Stimulated activated CD8-positive, alpha-beta memory T cell treated with anti-CD3 and anti-CD28 coated beads, Interleukin-15, amount 100 ng/mL, for 48 hours (primary cell): ENCODE measurements at regions not wholly inside any gene's neighbourhood (a gene's known extent, or its start where the extent isn't known, plus 50 kb on each side); places are given as distances from the start of the nearest gene placed in this dataset.

Source experiments
- DNase-seq, 2 donors: peaks; one replicate each; pipeline ENCODE4 v3.0.0-alpha.2; 2020; ENCODE audit warnings: low read depth in 2 of 2

GRCh38 chr9:38313421-38313820 lies 79.1 kb upstream of the ALDH1B1 start:
- no peak for DNase-seq

GRCh38 chr9:38312406-38312805 lies 80.1 kb upstream of the ALDH1B1 start:
- no peak for DNase-seq

- no peak for DNase-seq
Observed at GRCh38 chr9:38311382-38312270, 80.9 kb upstream of the ALDH1B1 start.

- no peak for DNase-seq
Observed at GRCh38 chr9:38309324-38310195, 82.9 kb upstream of the ALDH1B1 start.

- no peak for DNase-seq
Observed at GRCh38 chr9:38308136-38308535, 84.4 kb upstream of the ALDH1B1 start.

- DNase-seq = no peak
Observed at GRCh38 chr9:38306899-38307298, 85.6 kb upstream of the ALDH1B1 start.

- DNase-seq = no peak
Observed at GRCh38 chr9:38305582-38305981, 86.9 kb upstream of the ALDH1B1 start.

- DNase-seq = no peak
Observed at GRCh38 chr9:38301376-38302106, 91.0 kb upstream of the ALDH1B1 start.

- DNase-seq = no peak
Observed at GRCh38 chr9:38299856-38300255, 92.6 kb upstream of the ALDH1B1 start.

GRCh38 chr9:38298904-38299303 lies 93.6 kb upstream of the ALDH1B1 start:
- no peak for DNase-seq

GRCh38 chr9:38298503-38298902 lies 94.0 kb upstream of the ALDH1B1 start:
- no peak for DNase-seq

- no peak for DNase-seq
Observed at GRCh38 chr9:38296807-38297206, 95.7 kb upstream of the ALDH1B1 start.

- no peak for DNase-seq
Observed at GRCh38 chr9:38295764-38296163, 96.7 kb upstream of the ALDH1B1 start.

GRCh38 chr9:38294220-38294960 lies 98.1 kb upstream of the ALDH1B1 start:
- DNase-seq = no peak

GRCh38 chr9:38293022-38293421 lies 99.5 kb upstream of the ALDH1B1 start:
- no peak for DNase-seq

GRCh38 chr9:38292480-38292879 lies 100.0 kb upstream of the ALDH1B1 start:
- DNase-seq = no peak

- DNase-seq = no peak
Observed at GRCh38 chr9:38289866-38290245, 102.6 kb upstream of the ALDH1B1 start.

- no peak for DNase-seq
Observed at GRCh38 chr9:38289236-38289865, 103.2 kb upstream of the ALDH1B1 start.

GRCh38 chr9:38288502-38288901 lies 104.0 kb upstream of the ALDH1B1 start:
- DNase-seq = no peak

- no peak for DNase-seq
Observed at GRCh38 chr9:38287420-38287985, 105.0 kb upstream of the ALDH1B1 start.

- DNase-seq = no peak
Observed at GRCh38 chr9:38286766-38287165, 105.7 kb upstream of the ALDH1B1 start.
